HepG2 (cell line): ENCODE measurements at regions not wholly inside any gene's neighbourhood (a gene's known extent, or its start where the extent isn't known, plus 50 kb on each side); places are given as distances from the start of the nearest gene placed in this dataset.

ENCODE experiments used
- ATAC-seq: fragments of 200-7000 bp; cut with Tn5 transposase; 3 replicates; pipeline ENCODE4 v1.9.1; 2020; ENCODE audit warnings: mild to moderate bottlenecking, moderate library complexity
- BruUV-seq: library from RNA; stranded (reverse); fragments of 400-500 nt; replicated peaks from 2 replicates; lab custom pipeline; 2021; lab: Mats Ljungman, UMichigan
- CTCF ChIA-PET: fragments of 300-600 bp; formaldehyde crosslinking; extraction: SDS; loops from one replicate; lab custom pipeline; 2021; ENCODE audit warnings: low total read pairs, inconsistent platforms, low intra/inter-chr PET ratio; lab: Yijun Ruan, JAX
- POLR2A ChIA-PET: fragments of 350-600 bp; sonication (Branson Sonifier 250); formaldehyde crosslinking; loops from one replicate; lab custom pipeline; 2020; ENCODE audit warnings: antibody characterized with exemption, inconsistent platforms; lab: Yijun Ruan, JAX
- DNase-seq: peaks from one replicate; pipeline ENCODE4 v3.0.0-alpha.2; 2015; ENCODE audit warnings: low spot score
- FAIRE-seq: peaks from 3 replicates; lab custom pipeline; 2011; peaks lifted over from hg19 to GRCh38; lab: Jason Lieb, UNC
- H2AFZ ChIP-seq: one replicate; pipeline ENCODE4 v1.6.1; 2011; ENCODE audit warnings: low read length, inconsistent platforms
- H3K27ac ChIP-seq: fragments of 300-600 bp; 3 replicates; pipeline ENCODE4 v1.8.0; 2011; ENCODE audit warnings: mixed run types, mild to moderate bottlenecking, mixed read lengths, low read length, inconsistent platforms; ENCODE audit not compliant: insufficient read depth; ENCODE audit errors: extremely low read length
- H3K27me3 ChIP-seq, 2 experiments: fragments of 200-600 bp in 1 of 2; 2 replicates in 1 of 2; 3 replicates in 1 of 2; pipeline versions ENCODE4 v1.6.0 to v1.8.0; 2011; ENCODE audit warnings: low read length in 2 of 2, mild to moderate bottlenecking in 2 of 2, moderate library complexity in 2 of 2, inconsistent platforms in 1 of 2; ENCODE audit not compliant: insufficient read depth in 2 of 2, control insufficient read depth in 1 of 2
- H3K36me3 ChIP-seq, 2 experiments: fragments of 200-600 bp in 1 of 2; replicated peaks in 1 of 2; 2 replicates in 1 of 2; 3 replicates in 1 of 2; pipeline versions ENCODE4 v1.5.1 to v1.8.0; 2011; ENCODE audit warnings: low read length in 2 of 2, inconsistent platforms in 1 of 2; ENCODE audit not compliant: insufficient read depth in 2 of 2, control insufficient read depth in 1 of 2
- H3K4me1 ChIP-seq: 2 replicates; pipeline ENCODE4 v1.5.1; 2012; ENCODE audit warnings: low read length, inconsistent platforms; ENCODE audit not compliant: insufficient read depth
- H3K4me2 ChIP-seq: 2 replicates; pipeline ENCODE4 v1.6.0; 2011; ENCODE audit warnings: low read depth, low read length, inconsistent platforms
- H3K4me3 ChIP-seq, 3 experiments: fragments of 200-600 bp in 1 of 3; sonication (generic), shearing (Covaris generic) in 1 of 3; replicated peaks in 1 of 3; 2 replicates each; pipeline ENCODE4 v1.5.1; 2011 to 2016; ENCODE audit warnings: low read length in 3 of 3, inconsistent platforms in 2 of 3, low read depth in 2 of 3, mild to moderate bottlenecking in 2 of 3, control low read depth in 1 of 3, mixed read lengths in 1 of 3; ENCODE audit not compliant: insufficient read depth in 1 of 3
- H3K79me2 ChIP-seq: one replicate; pipeline ENCODE4 v1.6.1; 2011; ENCODE audit warnings: low read length, inconsistent platforms; ENCODE audit not compliant: insufficient read depth
- H3K9ac ChIP-seq: 2 replicates; pipeline ENCODE4 v1.6.0; 2011; ENCODE audit warnings: mild to moderate bottlenecking, low read depth, low read length, inconsistent platforms; ENCODE audit not compliant: insufficient read depth
- H3K9me3 ChIP-seq: 2 replicates; pipeline ENCODE4 v1.5.1; 2012; ENCODE audit warnings: mild to moderate bottlenecking, low read length
- H4K20me1 ChIP-seq: 2 replicates; pipeline ENCODE4 v1.6.0; 2011; ENCODE audit warnings: inconsistent platforms, mild to moderate bottlenecking, low read length, moderate library complexity; ENCODE audit not compliant: insufficient read depth
- DZIP1 ChIP-seq: sonication (generic); formaldehyde crosslinking; IDR thresholded peaks from 2 replicates; pipeline ENCODE4 v1.5.0; 2020; ENCODE audit warnings: mild to moderate bottlenecking, missing genetic modification reagents
- FIP1L1 ChIP-seq: fragments of 200-400 bp; formaldehyde crosslinking; IDR thresholded peaks from 2 replicates; pipeline ENCODE4 v1.6.1; 2018; ENCODE audit warnings: low read depth, mild to moderate bottlenecking, low read length, moderate library complexity, borderline replicate concordance; ENCODE audit not compliant: insufficient read depth
- NFKBIZ ChIP-seq: IDR thresholded peaks from 2 replicates; pipeline ENCODE4 v1.6.1; 2018; ENCODE audit warnings: missing genetic modification reagents, missing compliant biosample characterization
- WGBS: methylation state at CpG from one replicate; pipeline ENCODE4 v1.1.6; 2017; ENCODE audit warnings: low lambda C conversion rate; 5-methylcytosine and 5-hydroxymethylcytosine counted together
- in situ Hi-C: cut with HindIII; loops from 2 replicates; pipeline ENCODE4 v1.10.0; 2017; ENCODE audit warnings: low pct_unique_long_range_greater_than_20kb; ENCODE audit not compliant: extremely low pct_ligation_motif_present
- intact Hi-C: fragments of 100-400 bp; cut with micrococcal nuclease; formaldehyde crosslinking; loops from one replicate; pipeline ENCODE4 v1.10.0; 2022; ENCODE audit not compliant: unreplicated experiment
- TF ChIP-seq, protein P1 (sequence below): sonication (generic); formaldehyde crosslinking; IDR thresholded peaks from 2 replicates; pipeline ENCODE4 v1.5.0; 2020; ENCODE audit warnings: mild to moderate bottlenecking, low read depth, missing genetic modification reagents, borderline replicate concordance
- TF ChIP-seq, protein P2 (sequence below): sonication (generic); formaldehyde crosslinking; IDR thresholded peaks from 2 replicates; pipeline ENCODE4 v1.4.0; 2020; ENCODE audit warnings: missing genetic modification reagents

DNA sequence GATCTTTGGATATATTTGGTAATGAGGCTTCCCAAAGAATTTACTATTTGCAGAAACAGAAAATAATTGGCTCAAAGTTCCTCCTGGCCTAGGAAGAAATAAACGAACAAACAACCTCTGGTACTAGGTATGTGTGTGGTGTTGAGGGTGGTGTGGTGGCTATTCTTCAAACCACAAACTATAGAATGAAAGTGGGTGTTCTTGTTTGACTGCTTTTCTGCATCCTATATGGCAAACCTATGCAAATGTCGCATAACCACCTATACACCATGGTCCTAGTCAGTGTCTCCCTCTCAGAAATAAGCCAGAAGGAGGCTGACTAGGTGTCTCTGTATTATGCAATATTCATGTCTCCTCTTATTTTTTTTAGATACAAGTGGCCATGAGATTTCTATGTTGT lies 106.6 kb upstream of the PCDH18 start (continued):
- no peak for TF ChIP-seq FIP1L1
- TF ChIP-seq, protein P1, sequence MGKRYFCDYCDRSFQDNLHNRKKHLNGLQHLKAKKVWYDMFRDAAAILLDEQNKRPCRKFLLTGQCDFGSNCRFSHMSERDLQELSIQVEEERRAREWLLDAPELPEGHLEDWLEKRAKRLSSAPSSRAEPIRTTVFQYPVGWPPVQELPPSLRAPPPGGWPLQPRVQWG (CRISPR knock-in tag): no peak
- TF ChIP-seq, protein P2, sequence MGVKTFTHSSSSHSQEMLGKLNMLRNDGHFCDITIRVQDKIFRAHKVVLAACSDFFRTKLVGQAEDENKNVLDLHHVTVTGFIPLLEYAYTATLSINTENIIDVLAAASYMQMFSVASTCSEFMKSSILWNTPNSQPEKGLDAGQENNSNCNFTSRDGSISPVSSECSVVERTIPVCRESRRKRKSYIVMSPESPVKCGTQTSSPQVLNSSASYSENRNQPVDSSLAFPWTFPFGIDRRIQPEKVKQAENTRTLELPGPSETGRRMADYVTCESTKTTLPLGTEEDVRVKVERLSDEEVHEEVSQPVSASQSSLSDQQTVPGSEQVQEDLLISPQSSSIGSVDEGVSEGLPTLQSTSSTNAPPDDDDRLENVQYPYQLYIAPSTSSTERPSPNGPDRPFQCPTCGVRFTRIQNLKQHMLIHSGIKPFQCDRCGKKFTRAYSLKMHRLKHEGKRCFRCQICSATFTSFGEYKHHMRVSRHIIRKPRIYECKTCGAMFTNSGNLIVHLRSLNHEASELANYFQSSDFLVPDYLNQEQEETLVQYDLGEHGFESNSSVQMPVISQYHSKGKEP (CRISPR knock-in tag): no peak

DNA sequence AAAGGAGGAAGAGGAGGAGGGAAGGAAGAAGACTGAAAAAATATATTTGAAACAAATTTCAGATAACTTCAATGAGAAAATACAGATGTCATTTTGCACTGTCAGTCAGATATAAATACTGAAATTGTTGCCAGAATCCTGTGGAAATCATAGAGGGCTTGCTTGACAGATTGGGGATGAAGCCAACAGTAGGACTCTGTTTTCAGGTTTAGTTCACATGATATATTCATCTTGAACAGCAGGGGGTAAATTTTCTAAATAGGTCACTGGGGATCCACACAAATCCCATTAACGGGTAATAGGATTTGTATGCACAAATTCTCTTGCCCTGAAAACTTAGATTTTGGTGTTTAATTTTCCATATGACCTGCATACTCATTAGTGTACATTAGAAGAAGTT lies 103.3 kb upstream of the PCDH18 start:
- 5% methylated on average over 1 of the region's 1 CpG for WGBS
- CTCF ChIA-PET: no interaction called here
- POLR2A ChIA-PET: no interaction called here

More for the DNA sequence above, 103.3 kb upstream of the PCDH18 start:
- FAIRE-seq (no peak), DNase-seq (no peak)
- in situ Hi-C loops (no loop called here), intact Hi-C loops (no loop called here)
- H3K27ac ChIP-seq: no peak overlapping the region
- no peaks in the 10 kb centered on the region for H4K20me1 ChIP-seq
- H3K9ac ChIP-seq: no peak overlapping the region
- H3K36me3 ChIP-seq: no peaks in the 10 kb centered on the region
- BruUV-seq: no TSS peak
- H3K27me3 ChIP-seq: no peaks in the 10 kb centered on the region
- no peaks in the 10 kb centered on the region for H3K9me3 ChIP-seq
- no peak overlapping the region for H3K4me3 ChIP-seq
- no peak for TF ChIP-seq NFKBIZ
- no peak for TF ChIP-seq DZIP1 (CRISPR knock-in tag)
- TF ChIP-seq, all 625 proteins: peak for 0
- no peaks in the 10 kb centered on the region for H3K4me1 ChIP-seq
- no peak for ATAC-seq
- no peaks in the 10 kb centered on the region for H3K79me2 ChIP-seq
- H2AFZ ChIP-seq: no peak overlapping the region
- no peak overlapping the region for H3K4me2 ChIP-seq
